ENCODE measurements at regions not wholly inside any gene's neighbourhood (a gene's known extent, or its start where the extent isn't known, plus 50 kb on each side); places are given as distances from the start of the nearest gene placed in this dataset.

- DNase-seq = no peak
These were observed 75.2 kb upstream of the MYL2 start for GRCh38 chr12:110995615-110996014.

- no peak for DNase-seq
These were observed 74.6 kb upstream of the MYL2 start for GRCh38 chr12:110995016-110995415.

- DNase-seq = no peak
These were observed 73.1 kb upstream of the MYL2 start for GRCh38 chr12:110993434-110993833.

- no peak for DNase-seq
These were observed 72.5 kb upstream of the MYL2 start for GRCh38 chr12:110992909-110993308.

- DNase-seq = no peak
These were observed 63.4 kb upstream of the MYL2 start for GRCh38 chr12:110983811-110984210.

GRCh38 chr12:110972866-110973265 is 52.5 kb upstream of the MYL2 start:
- no peak for DNase-seq

- DNase-seq = no peak
These were observed 51.6 kb upstream of the MYL2 start for GRCh38 chr12:110971936-110972335.

- no peak for DNase-seq
These were observed 51.0 kb upstream of the MYL2 start for GRCh38 chr12:110971189-110971920.

Measured in NCI-H1694 (cell line).